SIG-M5 (cell line): ENCODE measurements at regions not wholly inside any gene's neighbourhood (a gene's known extent, or its start where the extent isn't known, plus 50 kb on each side); places are given as distances from the start of the nearest gene placed in this dataset.
"Not testable (repeated sequence)": the region's sequence is repeated elsewhere in the genome, so short reads cannot be mapped to it uniquely, and the experiment has no call there.

ENCODE experiments used
- DNase-seq: peaks from one replicate; lab custom pipeline; 2025; lab: John Stamatoyannopoulos, UW

- DNase-seq = no peak
Observed at GRCh38 chr5:106986006-106986405, 684.7 kb downstream of the EFNA5 start.

- DNase-seq = no peak
Observed at GRCh38 chr5:106985174-106985573, 685.6 kb downstream of the EFNA5 start.

GRCh38 chr5:106979178-106979577, 691.6 kb downstream of the EFNA5 start:
- not testable (repeated sequence) for DNase-seq

DNA sequence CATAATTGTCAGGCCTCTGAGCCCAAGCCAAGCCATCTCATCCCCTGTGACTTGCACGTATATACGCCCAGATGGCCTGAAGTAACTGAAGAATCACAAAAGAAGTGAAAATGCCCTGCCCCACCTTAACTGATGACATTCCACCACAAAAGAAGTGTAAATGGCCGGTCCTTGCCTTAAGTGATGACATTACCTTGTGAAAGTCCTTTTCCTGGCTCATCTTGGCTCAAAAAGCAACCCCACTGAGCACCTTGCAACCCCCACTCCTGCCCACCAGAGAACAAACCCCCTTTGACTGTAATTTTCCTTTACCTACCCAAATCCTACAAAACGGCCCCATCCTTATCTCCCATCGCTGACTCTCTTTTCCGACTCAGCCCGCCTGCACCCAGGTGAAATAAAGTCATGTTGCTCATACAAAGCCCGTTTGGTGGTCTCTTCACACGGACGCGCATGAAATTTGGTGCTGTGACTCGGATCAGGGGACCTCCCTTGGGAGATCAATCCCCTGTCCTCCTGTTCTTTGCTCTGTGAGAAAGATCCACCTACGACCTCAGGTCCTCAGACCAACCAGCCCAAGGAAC, 692.1 kb downstream of the EFNA5 start:
- DNase-seq = not testable (repeated sequence)

DNA sequence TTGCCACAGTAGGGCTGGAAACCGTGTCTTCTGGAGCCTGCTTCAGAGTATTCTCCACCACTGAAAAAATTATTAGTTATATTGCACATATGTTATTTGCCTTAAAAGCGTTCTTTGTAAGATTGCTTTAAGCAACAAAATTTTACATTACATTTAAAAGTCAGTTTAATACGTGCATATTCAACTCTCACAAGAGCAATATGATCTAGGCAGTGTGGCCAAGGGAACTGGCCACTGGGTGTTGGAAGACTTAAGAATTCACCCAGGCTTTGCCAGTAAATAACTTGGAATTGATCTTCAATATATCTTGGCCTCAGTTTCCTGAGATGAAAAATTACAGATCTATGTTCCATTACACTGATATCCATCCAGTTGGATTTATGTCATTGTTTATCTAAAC, 694.4 kb downstream of the EFNA5 start:
- DNase-seq = no peak

DNA sequence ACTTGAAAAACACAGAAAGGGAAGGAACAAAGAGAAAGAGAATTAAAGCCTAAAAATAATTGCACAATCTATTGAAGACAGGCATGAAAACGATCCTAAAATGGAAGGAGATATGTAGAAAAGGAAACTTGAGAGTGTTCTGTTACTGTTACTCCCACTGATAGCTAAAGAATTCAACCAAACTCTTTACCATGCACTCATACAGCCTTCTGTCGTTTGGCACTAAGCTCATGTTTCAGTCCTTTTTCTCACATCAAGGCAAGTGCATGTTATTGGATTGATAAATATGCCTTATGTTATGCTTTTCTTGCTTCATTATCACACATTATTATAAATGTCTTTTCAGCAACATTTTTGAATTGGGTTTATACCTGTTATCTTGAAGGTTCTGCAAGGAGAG, 696.5 kb downstream of the EFNA5 start:
- no peak for DNase-seq

DNA sequence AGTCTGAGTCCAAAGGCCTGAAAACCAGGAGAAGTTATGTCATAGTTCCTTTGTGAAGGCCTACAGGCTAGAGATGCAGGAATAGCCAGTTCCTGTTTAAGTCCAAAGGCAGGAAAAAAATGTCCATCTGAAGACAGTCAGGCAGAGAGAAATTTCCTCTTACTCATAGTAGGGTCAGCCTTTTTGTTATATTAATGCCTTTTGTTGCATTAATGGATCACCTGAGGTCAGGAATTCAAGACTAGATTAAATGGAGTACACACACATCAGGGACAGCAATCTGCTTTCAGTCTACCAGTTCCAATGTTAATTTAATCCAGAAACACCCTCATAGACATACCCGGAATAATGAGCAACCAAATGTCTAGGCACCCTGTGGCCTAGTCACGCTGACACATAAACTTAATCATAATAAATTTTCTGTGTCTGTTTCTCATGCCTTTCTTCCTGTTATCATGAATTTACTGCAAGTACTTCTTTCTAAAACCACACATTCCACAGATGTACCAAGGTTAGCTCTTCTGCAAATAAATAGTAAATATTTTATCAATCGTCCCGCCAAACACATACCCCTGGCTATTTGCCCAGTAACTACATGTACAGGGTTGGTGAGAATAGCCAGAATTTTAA, 703.9 kb downstream of the EFNA5 start:
- no peak for DNase-seq

DNA sequence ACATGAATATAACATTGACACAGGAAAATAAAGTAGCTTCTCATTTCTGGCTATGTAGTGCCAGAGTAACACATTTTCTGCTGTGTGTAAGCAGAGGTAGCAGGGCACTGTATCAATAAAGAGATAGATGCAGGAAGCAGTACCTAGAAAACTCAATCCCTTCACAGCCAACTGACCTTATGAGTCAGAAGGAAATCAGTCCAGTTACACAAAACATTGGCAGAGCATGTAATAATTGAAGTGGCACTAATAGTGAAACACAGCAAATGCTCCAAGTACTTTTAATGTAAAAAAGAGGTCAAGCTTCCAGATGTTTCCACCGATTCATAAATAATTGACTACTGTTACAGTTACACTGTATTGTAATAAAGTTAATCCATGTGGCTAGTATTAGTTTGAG, 706.6 kb downstream of the EFNA5 start:
- DNase-seq = no peak

GRCh38 chr5:106963630-106964029, 707.1 kb downstream of the EFNA5 start:
- no peak for DNase-seq

GRCh38 chr5:106962464-106963230, 708.1 kb downstream of the EFNA5 start:
- DNase-seq = no peak

GRCh38 chr5:106959387-106959786, 711.4 kb downstream of the EFNA5 start:
- no peak for DNase-seq

GRCh38 chr5:106957336-106957735, 713.4 kb downstream of the EFNA5 start:
- DNase-seq = no peak

DNA sequence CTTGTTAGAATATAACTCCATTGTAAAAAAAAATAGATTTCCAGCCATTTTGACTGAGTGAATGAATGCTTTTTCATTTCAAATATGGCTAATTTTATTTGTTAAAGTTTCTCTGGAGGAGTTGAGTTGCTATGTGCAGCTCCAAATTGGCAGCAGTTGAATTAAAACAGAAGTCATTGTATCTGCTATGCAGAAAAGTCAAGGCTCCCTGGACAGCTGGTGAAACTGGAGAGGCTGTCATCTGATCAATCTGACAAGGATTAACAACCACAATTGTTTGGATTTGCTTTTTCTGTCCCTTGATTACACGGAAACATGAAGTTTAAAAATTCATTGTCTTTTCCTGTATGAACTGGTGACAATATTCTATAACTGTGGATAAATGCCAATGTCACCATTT, 713.9 kb downstream of the EFNA5 start:
- DNase-seq = no peak

DNA sequence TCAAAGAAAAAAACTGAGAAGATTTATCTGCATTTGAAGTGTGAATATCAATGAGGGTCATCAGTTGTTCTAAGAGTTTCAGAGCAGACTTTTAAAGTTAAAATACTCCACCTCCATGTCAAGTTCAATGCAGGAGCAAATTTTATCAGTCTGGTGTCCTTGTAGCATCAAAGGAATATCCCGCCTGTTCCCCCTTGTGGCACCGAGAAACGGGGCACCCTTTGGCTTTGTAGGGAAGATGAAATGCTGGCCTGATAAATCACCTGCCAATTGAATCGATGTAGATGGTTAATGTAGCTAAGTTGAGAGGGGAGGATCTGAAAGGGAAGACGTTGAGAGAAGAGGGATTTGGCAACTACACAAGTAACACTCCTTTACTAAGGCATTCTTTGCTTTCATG, 714.5 kb downstream of the EFNA5 start:
- DNase-seq = no peak

GRCh38 chr5:106940986-106941385, 729.8 kb downstream of the EFNA5 start:
- DNase-seq = no peak

- no peak for DNase-seq
Observed at GRCh38 chr5:106940301-106940846, 730.4 kb downstream of the EFNA5 start.

DNA sequence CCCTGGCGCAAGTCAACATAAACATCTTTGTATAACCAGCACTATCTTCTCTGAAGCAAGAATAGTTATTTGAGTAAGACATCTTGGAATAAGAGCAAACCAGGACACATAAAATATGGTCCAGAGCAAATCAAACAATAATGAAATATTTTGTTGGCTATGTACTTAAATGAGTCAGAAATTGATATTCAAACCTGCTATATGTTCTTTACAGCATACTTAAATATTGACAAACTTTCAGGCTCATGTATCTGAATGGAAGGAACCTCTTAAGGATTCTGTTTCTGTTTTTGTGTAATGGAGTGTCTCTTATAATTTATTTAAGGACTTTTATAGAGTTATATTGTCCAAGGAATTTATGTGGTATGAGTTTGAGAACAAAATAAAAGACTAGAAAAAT, 747.3 kb downstream of the EFNA5 start:
- DNase-seq = no peak

DNA sequence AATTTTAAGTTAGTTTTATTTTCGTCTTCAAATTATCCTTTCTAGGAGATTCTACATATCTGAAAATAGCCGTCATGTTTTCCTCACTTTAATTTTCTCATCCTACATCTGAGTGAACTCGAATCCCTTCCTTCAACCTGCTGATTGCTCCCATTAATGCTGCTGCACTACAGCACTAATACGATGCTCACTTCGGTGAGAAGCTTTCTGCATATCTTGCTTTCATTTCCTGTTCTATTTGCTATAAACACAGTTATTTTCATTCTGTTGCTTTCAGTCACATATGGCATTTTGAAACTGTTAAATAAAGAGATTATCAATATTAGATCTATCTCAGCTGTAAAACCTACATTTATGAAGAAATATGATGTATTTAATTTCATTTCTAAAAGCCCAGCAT, 749.2 kb downstream of the EFNA5 start:
- DNase-seq = no peak

GRCh38 chr5:106910486-106910885, 760.3 kb downstream of the EFNA5 start:
- DNase-seq = no peak

DNA sequence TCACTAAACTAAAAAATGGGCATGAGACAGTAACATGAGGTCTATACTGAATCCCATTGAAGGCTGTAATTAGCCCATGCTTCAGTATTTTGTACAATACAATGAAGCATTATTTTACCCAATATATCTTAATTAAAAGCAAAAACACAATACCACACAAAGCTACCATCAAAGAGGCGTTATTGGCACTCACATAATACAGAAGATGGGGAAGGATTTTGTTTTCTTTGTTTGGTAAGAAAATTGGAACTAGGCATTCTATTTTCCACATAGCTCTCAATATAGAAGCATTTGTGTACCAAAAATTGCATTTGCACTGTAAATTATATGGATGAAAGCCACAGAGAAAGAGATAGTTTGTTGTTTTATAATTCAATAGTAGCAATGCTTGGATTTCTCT, 761.0 kb downstream of the EFNA5 start:
- no peak for DNase-seq

DNA sequence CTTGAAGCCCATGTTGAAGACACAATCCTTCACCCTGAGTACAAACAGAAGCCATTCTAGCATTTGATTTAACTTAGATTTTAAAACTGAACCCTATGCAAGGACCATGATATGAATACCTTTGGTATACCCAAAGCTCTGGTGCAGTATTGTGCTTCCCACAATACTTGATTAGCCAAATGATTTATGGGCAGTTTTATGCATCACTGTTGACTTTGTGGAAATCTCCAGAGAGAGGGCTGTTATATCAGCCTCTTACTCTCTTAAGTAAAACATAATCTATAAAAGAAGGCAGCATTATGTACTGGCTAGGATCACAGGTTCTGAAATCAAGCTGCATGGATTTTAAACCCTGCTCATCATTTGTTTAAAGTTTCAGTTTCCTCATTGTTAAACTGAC, 762.8 kb downstream of the EFNA5 start:
- DNase-seq = no peak

DNA sequence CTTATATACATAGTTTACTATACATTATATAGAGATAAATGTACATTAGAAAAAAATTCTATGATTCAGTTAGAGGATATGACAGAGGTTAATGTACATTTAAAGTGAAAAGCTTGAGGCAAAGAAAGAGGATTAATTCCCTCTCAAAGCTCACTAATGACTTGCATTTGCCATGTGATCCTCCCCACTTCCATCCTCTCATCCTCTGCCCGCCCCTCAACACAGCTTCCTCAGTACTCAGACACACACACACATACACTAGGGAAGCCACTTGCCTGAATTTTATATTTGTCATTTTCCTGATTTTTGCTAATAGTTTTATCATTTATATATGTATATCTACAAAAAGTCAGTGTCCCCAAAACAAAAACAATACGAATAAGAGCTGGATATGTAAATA, 764.5 kb downstream of the EFNA5 start:
- no peak for DNase-seq

GRCh38 chr5:106894964-106895363, 775.8 kb downstream of the EFNA5 start:
- peak; percentile 58 for DNase-seq
